ENCODE measurements at regions not wholly inside any gene's neighbourhood (a gene's known extent, or its start where the extent isn't known, plus 50 kb on each side); places are given as distances from the start of the nearest gene placed in this dataset.

DNA sequence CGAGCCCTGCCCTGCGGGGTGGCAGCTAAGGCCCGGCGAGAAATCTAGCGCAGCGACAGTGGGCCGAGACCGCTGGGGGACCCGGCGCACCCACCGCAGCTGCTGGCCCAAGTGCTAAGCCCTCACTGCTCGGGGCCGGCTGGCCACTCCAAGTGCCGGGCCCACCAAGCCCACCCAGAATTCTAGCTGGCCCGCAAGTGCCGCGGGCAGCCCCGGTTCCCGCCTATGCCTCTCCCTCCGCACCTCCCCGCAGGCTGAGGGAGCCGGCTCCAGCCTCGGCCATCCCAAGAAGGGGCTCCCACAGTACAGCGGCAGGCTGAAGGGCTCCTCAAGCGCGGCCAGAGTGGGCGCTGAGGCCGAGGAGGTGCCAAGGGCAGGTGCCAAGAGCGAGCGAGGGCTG is 55.2 kb upstream of the RND3 start:
- no peaks in the 10 kb centered on the region for H3K27me3 ChIP-seq
- no peaks in the 10 kb centered on the region for H3K36me3 ChIP-seq
- H3K9me3 ChIP-seq = no peaks in the 10 kb centered on the region
- H3K4me1 ChIP-seq = no peaks in the 10 kb centered on the region
- no peak overlapping the region for H3K27ac ChIP-seq
- no peak for DNase-seq
- ATAC-seq = no peak
- TF ChIP-seq, protein P1, sequence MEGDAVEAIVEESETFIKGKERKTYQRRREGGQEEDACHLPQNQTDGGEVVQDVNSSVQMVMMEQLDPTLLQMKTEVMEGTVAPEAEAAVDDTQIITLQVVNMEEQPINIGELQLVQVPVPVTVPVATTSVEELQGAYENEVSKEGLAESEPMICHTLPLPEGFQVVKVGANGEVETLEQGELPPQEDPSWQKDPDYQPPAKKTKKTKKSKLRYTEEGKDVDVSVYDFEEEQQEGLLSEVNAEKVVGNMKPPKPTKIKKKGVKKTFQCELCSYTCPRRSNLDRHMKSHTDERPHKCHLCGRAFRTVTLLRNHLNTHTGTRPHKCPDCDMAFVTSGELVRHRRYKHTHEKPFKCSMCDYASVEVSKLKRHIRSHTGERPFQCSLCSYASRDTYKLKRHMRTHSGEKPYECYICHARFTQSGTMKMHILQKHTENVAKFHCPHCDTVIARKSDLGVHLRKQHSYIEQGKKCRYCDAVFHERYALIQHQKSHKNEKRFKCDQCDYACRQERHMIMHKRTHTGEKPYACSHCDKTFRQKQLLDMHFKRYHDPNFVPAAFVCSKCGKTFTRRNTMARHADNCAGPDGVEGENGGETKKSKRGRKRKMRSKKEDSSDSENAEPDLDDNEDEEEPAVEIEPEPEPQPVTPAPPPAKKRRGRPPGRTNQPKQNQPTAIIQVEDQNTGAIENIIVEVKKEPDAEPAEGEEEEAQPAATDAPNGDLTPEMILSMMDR (IDR thresholded peaks at IDR 0.05) = no peak
- H3K4me3 ChIP-seq = no peak overlapping the region
- intact Hi-C loops (cut with DNase I) = no loop called here

DNA sequence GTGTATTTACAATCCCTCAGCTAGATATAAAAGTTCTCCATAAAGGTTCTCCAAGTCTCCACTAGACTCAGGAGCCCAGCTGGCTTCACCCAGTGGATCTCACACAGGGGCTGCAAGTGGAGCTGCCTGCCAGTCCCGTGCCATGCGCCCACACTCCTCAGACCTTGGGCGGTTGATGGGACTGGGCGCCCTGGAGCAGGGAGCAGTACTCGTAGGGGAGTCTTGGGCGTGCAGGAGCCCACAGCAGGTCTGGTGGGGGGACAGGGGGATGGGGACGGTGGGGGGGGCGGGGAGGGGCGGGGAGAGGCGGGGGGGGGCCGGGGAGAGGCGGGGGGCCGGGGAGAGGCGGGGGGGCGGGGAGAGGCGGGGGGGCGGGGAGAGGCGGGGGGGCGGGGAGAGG is 54.7 kb upstream of the RND3 start:
- Histone ChIP-seq H3K36me3 (no peaks in the 10 kb centered on the region), H3K4me1 (no peaks in the 10 kb centered on the region), H3K9me3 (no peaks in the 10 kb centered on the region), H3K27ac (no peak overlapping the region), H3K4me3 (no peak overlapping the region), H3K27me3 (no peaks in the 10 kb centered on the region)
- ATAC-seq (no peak), DNase-seq (no peak)
- TF ChIP-seq, protein P1 (IDR thresholded peaks at IDR 0.05) = no peak
- intact Hi-C loops (cut with DNase I) = no loop called here

DNA sequence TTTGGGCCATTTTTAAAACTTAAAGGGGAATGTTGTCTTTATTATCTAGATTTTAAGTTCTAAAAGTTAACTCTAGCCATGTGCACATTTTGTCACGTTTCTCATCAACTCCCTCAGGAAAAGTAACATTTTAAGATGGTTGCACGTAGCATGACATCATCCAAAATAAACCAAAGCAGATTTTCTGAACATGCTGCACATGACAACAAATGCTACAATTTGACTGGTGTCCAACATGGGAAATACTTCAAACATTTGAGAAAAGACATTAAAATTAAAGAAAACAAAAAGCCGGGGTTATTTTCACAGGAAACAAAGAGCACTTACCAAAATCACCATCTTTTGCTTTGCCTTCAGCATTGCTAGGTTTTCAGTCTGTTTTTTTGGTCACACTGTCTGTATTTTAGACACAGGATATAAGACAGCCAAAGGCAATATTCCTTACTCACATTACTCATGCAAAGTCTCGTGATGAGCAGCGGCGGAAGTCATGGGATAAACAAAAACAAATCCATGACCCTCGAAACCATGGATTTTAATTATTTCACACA is 51.3 kb upstream of the RND3 start:
- no peaks in the 10 kb centered on the region for H3K4me1 ChIP-seq
- TF ChIP-seq, protein P1 (IDR thresholded peaks at IDR 0.05) = no peak
- H3K27ac ChIP-seq = no peak overlapping the region
- ATAC-seq (no peak), DNase-seq (no peak)
- intact Hi-C loops (cut with DNase I) = no loop called here
- H3K27me3 ChIP-seq = no peaks in the 10 kb centered on the region
- H3K9me3 ChIP-seq = no peaks in the 10 kb centered on the region
- H3K36me3 ChIP-seq = no peaks in the 10 kb centered on the region
- no peak overlapping the region for H3K4me3 ChIP-seq

Measured in upper lobe of right lung (tissue), 1 donor.